Endothelial cell of umbilical vein (primary cell): ENCODE measurements at regions not wholly inside any gene's neighbourhood (a gene's known extent, or its start where the extent isn't known, plus 50 kb on each side); places are given as distances from the start of the nearest gene placed in this dataset.

ENCODE experiments used
- BruUV-seq: library from RNA; stranded (reverse); fragments of 400-500 nt; replicated peaks from 2 replicates; lab custom pipeline; 2021; lab: Mats Ljungman, UMichigan
- CTCF ChIA-PET: fragments of 300-600, 350-600 bp; sonication (Branson Sonifier 250); formaldehyde crosslinking; loops from one replicate; lab custom pipeline; 2021; ENCODE audit warnings: antibody characterized with exemption, inconsistent platforms; lab: Charles Lee
- POLR2A ChIA-PET: fragments of 300-600, 350-600 bp; sonication (Branson Sonifier 250); formaldehyde crosslinking; loops from one replicate; lab custom pipeline; 2021; ENCODE audit warnings: antibody characterized with exemption, inconsistent platforms; lab: Charles Lee
- DNase-seq: peaks from one replicate; pipeline ENCODE4 v3.0.0-alpha.2; 2011; ENCODE audit warnings: low read depth, low spot score
- FAIRE-seq: peaks from 2 replicates; lab custom pipeline; 2011; peaks lifted over from hg19 to GRCh38; lab: Jason Lieb, UNC
- H2AFZ ChIP-seq: 2 replicates; pipeline ENCODE4 v1.6.0; 2012; ENCODE audit warnings: low read depth, low read length, control low read depth, inconsistent platforms
- H3K27ac ChIP-seq: 2 replicates; pipeline ENCODE4 v1.5.1; 2011; ENCODE audit warnings: low read depth, mild to moderate bottlenecking, control low read depth, low read length, moderate library complexity; ENCODE audit not compliant: insufficient read depth
- H3K27me3 ChIP-seq, 2 experiments: 2 replicates each; pipeline versions ENCODE4 v1.6.0 to v1.6.1; 2011; ENCODE audit warnings: low read length in 2 of 2, mixed read lengths in 1 of 2; ENCODE audit not compliant: control insufficient read depth in 2 of 2, insufficient read depth in 2 of 2
- H3K36me3 ChIP-seq, 2 experiments: 2 replicates in 1 of 2; 3 replicates in 1 of 2; pipeline ENCODE4 v1.5.1; 2011; ENCODE audit warnings: low read length in 2 of 2, mild to moderate bottlenecking in 1 of 2, moderate library complexity in 1 of 2; ENCODE audit not compliant: control insufficient read depth in 2 of 2, insufficient read depth in 2 of 2; ENCODE audit errors: extremely low read depth in 1 of 2
- H3K4me1 ChIP-seq: 3 replicates; pipeline ENCODE4 v1.5.1; 2011; ENCODE audit warnings: mild to moderate bottlenecking, low read length; ENCODE audit not compliant: control insufficient read depth, insufficient read depth; ENCODE audit errors: extremely low read depth
- H3K4me2 ChIP-seq: 2 replicates; pipeline ENCODE4 v1.6.1; 2011; ENCODE audit warnings: low read length, control low read depth, mixed read lengths; ENCODE audit not compliant: insufficient read depth
- H3K4me3 ChIP-seq, 3 experiments: fragments of 200-600 bp in 1 of 3; sonication (generic), shearing (Covaris generic) in 1 of 3; replicated peaks in 1 of 3; 2 replicates each; pipeline ENCODE4 v1.5.1; 2011 to 2016; ENCODE audit warnings: control low read depth in 3 of 3, low read length in 3 of 3, mild to moderate bottlenecking in 2 of 3, inconsistent platforms in 1 of 3, low read depth in 1 of 3, moderate library complexity in 1 of 3; ENCODE audit not compliant: insufficient read depth in 1 of 3
- H3K79me2 ChIP-seq: 2 replicates; pipeline ENCODE4 v1.6.0; 2012; ENCODE audit warnings: low read length, inconsistent platforms; ENCODE audit not compliant: control insufficient read depth, insufficient read depth
- H3K9ac ChIP-seq: replicated peaks from 2 replicates; pipeline ENCODE3; 2011; ENCODE audit warnings: low read length, control low read depth; ENCODE audit not compliant: insufficient read depth; ENCODE audit errors: extremely low read depth
- H3K9me1 ChIP-seq: replicated peaks from 3 replicates; pipeline ENCODE4 v1.6.0; 2011; ENCODE audit warnings: mild to moderate bottlenecking, low read length; ENCODE audit not compliant: control insufficient read depth, insufficient read depth; ENCODE audit errors: extremely low read depth
- H3K9me3 ChIP-seq: replicated peaks from 2 replicates; pipeline ENCODE4 v1.5.1; 2012; ENCODE audit warnings: low read length, inconsistent platforms; ENCODE audit not compliant: control insufficient read depth, insufficient read depth
- H4K20me1 ChIP-seq: replicated peaks from 2 replicates; pipeline ENCODE3; 2011; ENCODE audit warnings: mild to moderate bottlenecking, low read length; ENCODE audit not compliant: control insufficient read depth, insufficient read depth; ENCODE audit errors: extremely low read depth
- CTCF ChIP-seq, 2 donors: IDR thresholded peaks; 1 replicate in 1 of 2; 2 replicates in 1 of 2; pipeline ENCODE4 v1.5.1; 2011; ENCODE audit warnings: low read length in 2 of 2, mild to moderate bottlenecking in 2 of 2, moderate library complexity in 2 of 2, control low read depth in 1 of 2, inconsistent platforms in 1 of 2, low read depth in 1 of 2; ENCODE audit not compliant: insufficient read depth in 1 of 2; ENCODE audit errors: extremely low read depth in 1 of 2
- EZH2 ChIP-seq: IDR thresholded peaks from 2 replicates; pipeline ENCODE4 v1.6.1; 2012; ENCODE audit warnings: borderline replicate concordance, low read depth, mild to moderate bottlenecking, moderate library complexity, low read length, inconsistent platforms; ENCODE audit not compliant: severe bottlenecking
- FOS ChIP-seq: IDR thresholded peaks from 2 replicates; pipeline ENCODE4 v1.6.1; 2011; ENCODE audit warnings: mild to moderate bottlenecking, low read length, moderate library complexity, borderline replicate concordance; ENCODE audit not compliant: insufficient read depth
- GATA2 ChIP-seq: IDR thresholded peaks from 2 replicates; pipeline ENCODE4 v1.7.0; 2011; ENCODE audit warnings: low read depth, mild to moderate bottlenecking, moderate library complexity, mixed read lengths, low read length; ENCODE audit not compliant: insufficient read length, insufficient read depth
- JUN ChIP-seq: IDR thresholded peaks from 2 replicates; pipeline ENCODE4 v1.6.1; 2011; ENCODE audit warnings: borderline replicate concordance, low read depth; ENCODE audit not compliant: insufficient read length, insufficient read depth
- MAX ChIP-seq: IDR thresholded peaks from 2 replicates; pipeline ENCODE4 v1.6.1; 2011; ENCODE audit not compliant: insufficient read depth, insufficient read length
- MYC ChIP-seq: IDR thresholded peaks from one replicate; pipeline ENCODE4 v1.6.1; 2011; ENCODE audit warnings: mild to moderate bottlenecking, low read depth, low read length
- POLR2A ChIP-seq: IDR thresholded peaks from 2 replicates; pipeline ENCODE4 v1.6.1; 2012; ENCODE audit warnings: low read depth, mild to moderate bottlenecking, control low read depth, low read length
- POLR2AphosphoS5 ChIP-seq: IDR thresholded peaks from 2 replicates; pipeline ENCODE4 v1.6.1; 2012; ENCODE audit warnings: low read depth, mild to moderate bottlenecking, control low read depth, low read length, moderate library complexity; ENCODE audit not compliant: insufficient read depth
- dilution Hi-C: fragments of 300-500 bp; cut with MboI; formaldehyde crosslinking; loops from one replicate; pipeline ENCODE4 v1.15.0; 2019; ENCODE audit warnings: low sequenced_read_pairs; ENCODE audit not compliant: extremely low pct_ligation_motif_present
- intact Hi-C: fragments of 100-400 bp; cut with micrococcal nuclease; formaldehyde crosslinking; loops from one replicate; pipeline ENCODE4 v1.10.0; 2022

- Histone ChIP-seq H3K4me3 (no peak overlapping the region), H3K4me1 (no peaks in the 10 kb centered on the region), H3K9me1 (no peaks in the 10 kb centered on the region), H3K9me3 (peaks cover 11% of the 10 kb centered on the region), H3K4me2 (no peak overlapping the region), H3K27ac (no peak overlapping the region), H2AFZ (no peak overlapping the region), H3K27me3 (no peaks in the 10 kb centered on the region), H3K79me2 (no peaks in the 10 kb centered on the region), H3K9ac (no peak overlapping the region), H3K36me3 (no peaks in the 10 kb centered on the region), H4K20me1 (no peaks in the 10 kb centered on the region)
- POLR2A ChIA-PET = no interaction called here
- BruUV-seq = no TSS peak
- no peak for DNase-seq
- FAIRE-seq = no peak
- intact Hi-C loops = no loop called here
- dilution Hi-C loops = no loop called here
- TF ChIP-seq CTCF (IDR thresholded peaks at IDR 0.05; ENCODE audit: extremely low read depth in 1 of 2, insufficient read depth in 1 of 2, low read depth in 1 of 2, low read length in 2 of 2) (no peak), EZH2 (no peak), GATA2 (no peak), POLR2A (no peak)
- CTCF ChIA-PET = no interaction called here
Observed at GRCh38 chr22:47654922-47655491, 892.6 kb downstream of the TBC1D22A start.

- FAIRE-seq = no peak
- POLR2A ChIA-PET = no interaction called here
- no peak for DNase-seq
- Histone ChIP-seq H3K4me3 (no peak overlapping the region), H3K27ac (no peak overlapping the region), H3K9me1 (no peaks in the 10 kb centered on the region), H2AFZ (no peak overlapping the region), H3K4me2 (no peak overlapping the region), H3K4me1 (no peaks in the 10 kb centered on the region), H3K79me2 (no peaks in the 10 kb centered on the region), H4K20me1 (no peaks in the 10 kb centered on the region), H3K36me3 (no peaks in the 10 kb centered on the region), H3K9ac (no peak overlapping the region), H3K9me3 (peaks cover 11% of the 10 kb centered on the region), H3K27me3 (no peaks in the 10 kb centered on the region)
- intact Hi-C loops = no loop called here
- no peak for TF ChIP-seq MAX
- no peak for TF ChIP-seq POLR2A
- no peak for TF ChIP-seq POLR2AphosphoS5
- no peak for TF ChIP-seq MYC
- TF ChIP-seq GATA2 = no peak
- no peak for TF ChIP-seq JUN
- no peak for TF ChIP-seq EZH2
- TF ChIP-seq CTCF (IDR thresholded peaks at IDR 0.05; ENCODE audit: extremely low read depth in 1 of 2, insufficient read depth in 1 of 2, low read depth in 1 of 2, low read length in 2 of 2) = no peak
- TF ChIP-seq FOS = no peak
- CTCF ChIA-PET = no interaction called here
- BruUV-seq = no TSS peak
- dilution Hi-C loops = no loop called here
Observed at GRCh38 chr22:47653921-47654320, 891.5 kb downstream of the TBC1D22A start.
